ENCODE measurements at regions not wholly inside any gene's neighbourhood (a gene's known extent, or its start where the extent isn't known, plus 50 kb on each side); places are given as distances from the start of the nearest gene placed in this dataset.

DNA sequence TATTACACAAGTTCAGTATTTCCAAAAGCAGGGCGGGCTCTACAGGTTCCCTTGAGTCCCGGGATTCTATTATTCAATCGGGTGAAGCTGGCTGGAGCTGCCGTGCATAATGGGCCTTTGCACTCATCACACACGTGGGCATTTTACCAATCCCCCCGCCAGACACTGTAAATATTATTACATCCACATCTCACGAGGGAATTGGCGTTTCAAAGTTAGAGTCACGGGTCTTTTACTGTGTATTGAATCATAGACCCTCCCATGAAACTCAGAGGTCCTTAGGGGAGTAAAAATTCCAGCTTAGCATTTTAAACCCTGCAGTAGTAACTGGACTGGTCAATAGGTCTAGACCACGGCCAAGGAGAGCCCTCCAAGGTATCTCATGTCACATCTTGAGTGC, 70.3 kb downstream of the MAP1LC3B2 start:
- Histone ChIP-seq H3K27ac (no peak overlapping the region), H3K27me3 (no peaks in the 10 kb centered on the region), H3K36me3 (no peaks in the 10 kb centered on the region), H3K4me3 (replicated peaks in 1 of 3) (no peak overlapping the region), H3K9me3 (no peaks in the 10 kb centered on the region), H3K4me1 (no peaks in the 10 kb centered on the region)
- DNase-seq = no peak
- 66 to 71% methylated on average over 10 of the region's 10 CpGs for WGBS, 2 donors
- intact Hi-C loops (cut with DNase I) = no loop called here
- no peak for TF ChIP-seq POLR2A (IDR thresholded peaks at IDR 0.05)
- TF ChIP-seq, protein P1, sequence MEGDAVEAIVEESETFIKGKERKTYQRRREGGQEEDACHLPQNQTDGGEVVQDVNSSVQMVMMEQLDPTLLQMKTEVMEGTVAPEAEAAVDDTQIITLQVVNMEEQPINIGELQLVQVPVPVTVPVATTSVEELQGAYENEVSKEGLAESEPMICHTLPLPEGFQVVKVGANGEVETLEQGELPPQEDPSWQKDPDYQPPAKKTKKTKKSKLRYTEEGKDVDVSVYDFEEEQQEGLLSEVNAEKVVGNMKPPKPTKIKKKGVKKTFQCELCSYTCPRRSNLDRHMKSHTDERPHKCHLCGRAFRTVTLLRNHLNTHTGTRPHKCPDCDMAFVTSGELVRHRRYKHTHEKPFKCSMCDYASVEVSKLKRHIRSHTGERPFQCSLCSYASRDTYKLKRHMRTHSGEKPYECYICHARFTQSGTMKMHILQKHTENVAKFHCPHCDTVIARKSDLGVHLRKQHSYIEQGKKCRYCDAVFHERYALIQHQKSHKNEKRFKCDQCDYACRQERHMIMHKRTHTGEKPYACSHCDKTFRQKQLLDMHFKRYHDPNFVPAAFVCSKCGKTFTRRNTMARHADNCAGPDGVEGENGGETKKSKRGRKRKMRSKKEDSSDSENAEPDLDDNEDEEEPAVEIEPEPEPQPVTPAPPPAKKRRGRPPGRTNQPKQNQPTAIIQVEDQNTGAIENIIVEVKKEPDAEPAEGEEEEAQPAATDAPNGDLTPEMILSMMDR (IDR thresholded peaks at IDR 0.05) = no peak

DNA sequence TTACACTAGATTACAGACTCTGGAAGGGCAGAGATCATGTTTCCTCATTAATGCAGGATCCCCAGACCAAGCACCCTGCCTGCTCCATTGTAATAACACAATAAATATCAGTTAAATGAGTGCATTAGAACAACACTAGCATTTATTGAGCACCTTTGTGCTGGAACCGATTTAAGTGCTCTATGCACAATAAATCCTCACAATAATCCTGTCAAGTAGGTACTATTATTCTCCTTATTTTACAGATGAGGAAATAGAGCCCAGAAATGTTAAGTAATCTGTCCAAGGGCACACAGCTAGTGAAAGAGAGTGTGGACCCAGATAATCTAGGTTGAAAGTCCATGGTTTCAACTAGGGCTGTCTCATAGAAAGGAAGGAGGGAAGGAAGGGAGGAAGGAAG, 69.8 kb downstream of the MAP1LC3B2 start:
- H3K27ac ChIP-seq = no peak overlapping the region
- H3K27me3 ChIP-seq = no peaks in the 10 kb centered on the region
- no peaks in the 10 kb centered on the region for H3K9me3 ChIP-seq
- H3K36me3 ChIP-seq = no peaks in the 10 kb centered on the region
- H3K4me1 ChIP-seq = no peaks in the 10 kb centered on the region
- WGBS, 2 donors = 81 to 94% methylated on average over 1 of the region's 1 CpG
- intact Hi-C loops (cut with DNase I) = no loop called here
- no peak for DNase-seq
- H3K4me3 ChIP-seq (replicated peaks in 1 of 3) = no peak overlapping the region
- no peak for TF ChIP-seq POLR2A (IDR thresholded peaks at IDR 0.05)
- TF ChIP-seq, protein P1 (IDR thresholded peaks at IDR 0.05) = no peak

DNA sequence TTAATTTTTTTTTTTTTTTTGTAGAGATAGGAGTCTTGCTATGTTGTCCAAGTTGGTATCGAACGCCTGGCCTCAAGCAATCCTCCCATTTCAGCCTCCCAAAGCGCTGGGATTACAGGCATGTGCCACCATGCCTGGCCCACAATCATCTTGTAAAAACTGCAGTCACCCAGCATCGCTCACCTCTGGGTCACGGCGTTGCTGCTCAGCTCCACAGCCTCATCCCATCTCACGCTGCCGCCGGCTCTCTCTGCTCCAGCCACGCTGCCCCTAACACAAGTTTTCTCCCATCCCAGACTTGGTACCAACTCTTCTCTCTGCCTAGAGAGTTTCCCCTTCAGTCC, 69.2 kb downstream of the MAP1LC3B2 start:
- Histone ChIP-seq H3K27ac (no peak overlapping the region), H3K4me3 (replicated peaks in 1 of 3) (no peak overlapping the region), H3K9me3 (no peaks in the 10 kb centered on the region), H3K27me3 (no peaks in the 10 kb centered on the region), H3K4me1 (no peaks in the 10 kb centered on the region), H3K36me3 (no peaks in the 10 kb centered on the region)
- TF ChIP-seq, protein P1 (IDR thresholded peaks at IDR 0.05) = no peak
- no peak for DNase-seq
- WGBS, 2 donors = 98 to 99% methylated on average over 10 of the region's 10 CpGs
- intact Hi-C loops (cut with DNase I) = no loop called here

Measured in thyroid gland (tissue), 4 donors.